H1 (cell line): ENCODE measurements at regions not wholly inside any gene's neighbourhood (a gene's known extent, or its start where the extent isn't known, plus 50 kb on each side); places are given as distances from the start of the nearest gene placed in this dataset.

ENCODE experiments used
- BACH1 ChIP-seq: IDR thresholded peaks from 2 replicates; pipeline ENCODE4 v1.6.1; 2012; ENCODE audit warnings: low read length, improper control_type of control experiment
- BCL11A ChIP-seq, 2 experiments: IDR thresholded peaks; one replicate each; pipeline ENCODE4 v1.6.1; 2011; ENCODE audit warnings: low read depth in 2 of 2, low read length in 2 of 2, mild to moderate bottlenecking in 2 of 2
- CHD7 ChIP-seq: fragments of 300-600 bp; sonication (generic); IDR thresholded peaks from 2 replicates; pipeline ENCODE4 v1.7.1; 2012; ENCODE audit warnings: low read length, moderate library complexity, mild to moderate bottlenecking, inconsistent platforms; ENCODE audit not compliant: insufficient replicate concordance
- EGR1 ChIP-seq: IDR thresholded peaks from 2 replicates; pipeline ENCODE4 v1.6.1; 2011; ENCODE audit warnings: low read depth, low read length, borderline replicate concordance
- GABPA ChIP-seq: IDR thresholded peaks from 2 replicates; pipeline ENCODE4 v1.6.1; 2011; ENCODE audit warnings: mild to moderate bottlenecking, low read length, moderate library complexity, borderline replicate concordance; ENCODE audit not compliant: insufficient read depth
- HDAC2 ChIP-seq, 2 experiments: fragments of 300-600 bp in 1 of 2; sonication (generic) in 1 of 2; IDR thresholded peaks; 2 replicates each; pipeline ENCODE4 v1.6.1; 2011 to 2012; ENCODE audit warnings: low read depth in 2 of 2, low read length in 2 of 2, mild to moderate bottlenecking in 2 of 2, moderate library complexity in 2 of 2, borderline replicate concordance in 1 of 2, inconsistent platforms in 1 of 2
- POU5F1 ChIP-seq: IDR thresholded peaks from 2 replicates; pipeline ENCODE4 v1.6.1; 2011; ENCODE audit warnings: low read depth, mild to moderate bottlenecking, low read length, moderate library complexity
- RXRA ChIP-seq: IDR thresholded peaks from 2 replicates; pipeline ENCODE4 v1.6.1; 2011; ENCODE audit warnings: low read depth, mild to moderate bottlenecking, low read length, moderate library complexity; ENCODE audit not compliant: insufficient read depth
- SP1 ChIP-seq: IDR thresholded peaks from 2 replicates; pipeline ENCODE4 v1.6.1; 2011; ENCODE audit warnings: low read depth, low read length
- SRF ChIP-seq: IDR thresholded peaks from 2 replicates; pipeline ENCODE4 v1.6.1; 2011; ENCODE audit warnings: mild to moderate bottlenecking, low read depth, low read length, moderate library complexity
- SUZ12 ChIP-seq: fragments of 200-600 bp; sonication (generic); IDR thresholded peaks from 2 replicates; pipeline ENCODE4 v1.6.1; 2012; ENCODE audit warnings: mild to moderate bottlenecking, inconsistent platforms, low read length, moderate library complexity, mixed read lengths
- TEAD4 ChIP-seq: IDR thresholded peaks from 2 replicates; pipeline ENCODE4 v1.6.1; 2012; ENCODE audit warnings: low read depth, low read length, inconsistent platforms, mixed read lengths

- TF ChIP-seq CHD7 (no peak), POU5F1 (no peak), SRF (no peak), GABPA (no peak), BCL11A (IDR thresholded peaks at IDR 0.05; ENCODE audit: low read depth in 2 of 2, low read length in 2 of 2) (no peak), SUZ12 (no peak), RXRA (no peak), EGR1 (no peak), SP1 (no peak), TEAD4 (no peak), HDAC2 (IDR thresholded peaks at IDR 0.05; ENCODE audit: borderline replicate concordance in 1 of 2, low read depth in 2 of 2, low read length in 2 of 2) (no peak), BACH1 (no peak)
These were observed 57.6 kb upstream of the RNF152 start (continued) for GRCh38 chr18:61950371-61950770.
